Upper lobe of right lung (tissue), 1 donor: ENCODE measurements at regions not wholly inside any gene's neighbourhood (a gene's known extent, or its start where the extent isn't known, plus 50 kb on each side); places are given as distances from the start of the nearest gene placed in this dataset.

Experiments
- ATAC-seq: fragments of 200-7000 bp; cut with Tn5 transposase; one replicate; pipeline ENCODE4 v1.9.1; 2020; ENCODE audit warnings: mild to moderate bottlenecking, moderate library complexity
- DNase-seq: peaks from one replicate; pipeline ENCODE4 v3.0.0-alpha.2; 2020
- H3K27ac ChIP-seq: fragments of 200-600 bp; one replicate; pipeline ENCODE4 v1.8.0; 2022
- H3K27me3 ChIP-seq: fragments of 200-600 bp; one replicate; pipeline ENCODE4 v1.8.0; 2022; ENCODE audit warnings: mild to moderate bottlenecking
- H3K36me3 ChIP-seq: fragments of 200-600 bp; one replicate; pipeline ENCODE4 v1.8.0; 2022
- H3K4me1 ChIP-seq: fragments of 200-600 bp; one replicate; pipeline ENCODE4 v1.8.0; 2022
- H3K4me3 ChIP-seq: fragments of 200-600 bp; one replicate; pipeline ENCODE4 v1.8.0; 2022; ENCODE audit warnings: mild to moderate bottlenecking
- H3K9me3 ChIP-seq: fragments of 200-600 bp; one replicate; pipeline ENCODE4 v1.8.0; 2022
- intact Hi-C: fragments of 100-400 bp; cut with DNase I; formaldehyde crosslinking; loops from one replicate; pipeline ENCODE4 v1.11.0; 2022
- TF ChIP-seq, protein P1 (sequence below): fragments of 200-600 bp; IDR thresholded peaks from one replicate; pipeline ENCODE4 v1.8.0; 2022; ENCODE audit warnings: antibody characterized with exemption
- donor health status: DM: no; HTN: yes; CAD: no; lungs with severe emphysema.

GRCh38 chr2:130261099-130261498 is 62.9 kb upstream of the TUBA3E start:
- ATAC-seq: no peak
- H3K9me3 ChIP-seq: no peaks in the 10 kb centered on the region
- TF ChIP-seq, protein P1, sequence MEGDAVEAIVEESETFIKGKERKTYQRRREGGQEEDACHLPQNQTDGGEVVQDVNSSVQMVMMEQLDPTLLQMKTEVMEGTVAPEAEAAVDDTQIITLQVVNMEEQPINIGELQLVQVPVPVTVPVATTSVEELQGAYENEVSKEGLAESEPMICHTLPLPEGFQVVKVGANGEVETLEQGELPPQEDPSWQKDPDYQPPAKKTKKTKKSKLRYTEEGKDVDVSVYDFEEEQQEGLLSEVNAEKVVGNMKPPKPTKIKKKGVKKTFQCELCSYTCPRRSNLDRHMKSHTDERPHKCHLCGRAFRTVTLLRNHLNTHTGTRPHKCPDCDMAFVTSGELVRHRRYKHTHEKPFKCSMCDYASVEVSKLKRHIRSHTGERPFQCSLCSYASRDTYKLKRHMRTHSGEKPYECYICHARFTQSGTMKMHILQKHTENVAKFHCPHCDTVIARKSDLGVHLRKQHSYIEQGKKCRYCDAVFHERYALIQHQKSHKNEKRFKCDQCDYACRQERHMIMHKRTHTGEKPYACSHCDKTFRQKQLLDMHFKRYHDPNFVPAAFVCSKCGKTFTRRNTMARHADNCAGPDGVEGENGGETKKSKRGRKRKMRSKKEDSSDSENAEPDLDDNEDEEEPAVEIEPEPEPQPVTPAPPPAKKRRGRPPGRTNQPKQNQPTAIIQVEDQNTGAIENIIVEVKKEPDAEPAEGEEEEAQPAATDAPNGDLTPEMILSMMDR: no peak
- no peaks in the 10 kb centered on the region for H3K4me1 ChIP-seq
- H3K27ac ChIP-seq: no peak overlapping the region
- H3K4me3 ChIP-seq: no peak overlapping the region
- intact Hi-C loops: no loop called here
- peak; percentile 36 for DNase-seq
- H3K36me3 ChIP-seq: no peaks in the 10 kb centered on the region
- peaks cover 8% of the 10 kb centered on the region for H3K27me3 ChIP-seq

- TF ChIP-seq, protein P1: no peak
- H3K27me3 ChIP-seq: peaks cover 15% of the 10 kb centered on the region
- H3K9me3 ChIP-seq: no peaks in the 10 kb centered on the region
- DNase-seq (no peak), ATAC-seq (no peak)
- no peak overlapping the region for H3K4me3 ChIP-seq
- H3K36me3 ChIP-seq: no peaks in the 10 kb centered on the region
- H3K4me1 ChIP-seq: no peaks in the 10 kb centered on the region
- intact Hi-C loops: no loop called here
- H3K27ac ChIP-seq: no peak overlapping the region
These were observed 61.4 kb upstream of the TUBA3E start for GRCh38 chr2:130259594-130259993.

GRCh38 chr2:130258356-130258755 is 60.1 kb upstream of the TUBA3E start:
- H3K4me1 ChIP-seq: no peaks in the 10 kb centered on the region
- TF ChIP-seq, protein P1: no peak
- H3K4me3 ChIP-seq: no peak overlapping the region
- H3K27ac ChIP-seq: no peak overlapping the region
- H3K36me3 ChIP-seq: no peaks in the 10 kb centered on the region
- H3K9me3 ChIP-seq: no peaks in the 10 kb centered on the region
- DNase-seq: no peak
- ATAC-seq: no peak
- intact Hi-C loops: no loop called here
- peaks cover 17% of the 10 kb centered on the region for H3K27me3 ChIP-seq

DNA sequence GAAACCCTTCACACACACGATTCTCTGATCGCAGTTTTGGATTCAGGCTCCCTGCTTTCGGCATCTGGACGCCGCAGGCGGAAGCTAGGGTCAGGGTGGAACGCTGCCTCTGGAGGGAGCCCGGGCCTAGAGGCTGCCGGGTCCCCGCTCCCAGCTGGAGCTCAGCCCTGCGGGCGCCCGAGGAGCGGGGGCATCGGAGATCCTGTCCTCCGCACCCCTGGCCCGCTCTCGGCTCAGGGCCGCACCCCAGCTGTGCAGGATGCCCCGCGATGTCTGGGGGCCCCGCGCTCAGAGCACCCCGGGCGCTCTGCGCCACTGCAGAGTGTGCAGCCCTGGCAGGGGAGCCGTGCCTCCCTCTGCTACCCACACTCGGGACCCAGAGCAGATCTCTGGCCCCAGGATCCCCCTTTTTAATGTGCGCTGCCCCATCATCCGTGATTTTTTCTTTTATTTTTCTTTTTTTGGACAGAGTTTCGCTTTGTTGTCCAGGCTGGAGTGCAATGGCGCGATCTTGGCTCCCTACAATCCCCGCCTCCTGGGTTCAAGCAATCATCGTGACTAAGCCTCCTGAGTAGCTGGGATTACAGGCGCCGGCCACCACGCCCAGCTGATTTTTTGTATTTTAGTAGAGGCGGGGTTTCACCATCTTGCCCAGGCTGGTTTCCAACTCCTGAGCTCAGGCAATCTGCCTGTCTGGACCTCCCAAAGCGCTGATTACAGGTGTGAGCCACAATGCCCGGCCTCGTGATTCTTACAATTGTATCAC is 54.8 kb upstream of the TUBA3E start:
- intact Hi-C loops: no loop called here
- TF ChIP-seq, protein P1: no peak

GRCh38 chr2:130251873-130252620 is 53.8 kb upstream of the TUBA3E start:
- intact Hi-C loops: no loop called here
- no peak overlapping the region for H3K4me3 ChIP-seq
- no peaks in the 10 kb centered on the region for H3K36me3 ChIP-seq
- TF ChIP-seq, protein P1: no peak
- DNase-seq (no peak), ATAC-seq (peak; percentile 22)
- H3K4me1 ChIP-seq: no peaks in the 10 kb centered on the region
- H3K27me3 ChIP-seq: peaks cover 15% of the 10 kb centered on the region
- H3K27ac ChIP-seq: no peak overlapping the region
- H3K9me3 ChIP-seq: no peaks in the 10 kb centered on the region

More for the DNA sequence above, 54.8 kb upstream of the TUBA3E start:
- no peak overlapping the region for H3K27ac ChIP-seq
- DNase-seq (no peak), ATAC-seq (peak; percentile 45)
- H3K4me1 ChIP-seq: no peaks in the 10 kb centered on the region
- peaks cover 15% of the 10 kb centered on the region for H3K27me3 ChIP-seq
- H3K36me3 ChIP-seq: no peaks in the 10 kb centered on the region
- H3K9me3 ChIP-seq: no peaks in the 10 kb centered on the region
- H3K4me3 ChIP-seq: peak overlapping the region; percentile 15
